ENCODE measurements at regions not wholly inside any gene's neighbourhood (a gene's known extent, or its start where the extent isn't known, plus 50 kb on each side); places are given as distances from the start of the nearest gene placed in this dataset.

DNA sequence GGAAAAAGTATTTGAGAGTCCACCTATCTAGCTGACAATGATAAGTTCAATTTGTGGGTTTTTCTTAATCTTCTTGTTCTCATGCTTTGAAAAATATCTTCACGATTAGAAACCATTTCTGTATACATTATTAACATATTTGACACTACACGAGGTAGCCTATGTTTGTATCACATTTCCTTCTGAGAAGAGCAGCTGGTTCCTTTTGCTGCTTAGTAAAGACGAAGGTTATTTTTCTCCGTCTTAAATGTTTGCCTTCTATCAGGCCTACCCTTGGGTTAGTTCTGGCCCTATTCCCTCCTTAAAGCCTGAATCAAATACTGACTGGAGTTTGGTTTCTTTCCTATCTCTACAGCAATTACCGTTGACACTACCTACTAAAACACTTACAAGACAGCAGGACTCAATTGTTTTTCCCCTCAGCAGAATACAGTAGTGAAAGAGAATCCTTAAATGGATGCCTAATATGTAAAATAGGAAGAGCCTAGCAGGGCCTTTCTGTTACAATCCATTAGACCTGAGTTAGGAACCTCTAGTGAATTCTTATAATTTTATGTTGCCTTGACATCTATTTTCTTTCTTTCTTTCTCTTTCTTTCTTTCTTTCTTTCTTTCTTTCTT is 790.4 kb downstream of the EPHA4 start:
- no peak for TF ChIP-seq ZBTB20 (CRISPR knock-in tag; IDR thresholded peaks at IDR 0.05; ENCODE audit: borderline replicate concordance, low read depth)
- TF ChIP-seq PHF8 (CRISPR knock-in tag; IDR thresholded peaks at IDR 0.05): no peak
- no peak for TF ChIP-seq TAF1 (CRISPR knock-in tag; IDR thresholded peaks at IDR 0.05)
- no peak for TF ChIP-seq ARHGAP35 (CRISPR knock-in tag; IDR thresholded peaks at IDR 0.05; ENCODE audit: borderline replicate concordance)
- TF ChIP-seq, protein P1, sequence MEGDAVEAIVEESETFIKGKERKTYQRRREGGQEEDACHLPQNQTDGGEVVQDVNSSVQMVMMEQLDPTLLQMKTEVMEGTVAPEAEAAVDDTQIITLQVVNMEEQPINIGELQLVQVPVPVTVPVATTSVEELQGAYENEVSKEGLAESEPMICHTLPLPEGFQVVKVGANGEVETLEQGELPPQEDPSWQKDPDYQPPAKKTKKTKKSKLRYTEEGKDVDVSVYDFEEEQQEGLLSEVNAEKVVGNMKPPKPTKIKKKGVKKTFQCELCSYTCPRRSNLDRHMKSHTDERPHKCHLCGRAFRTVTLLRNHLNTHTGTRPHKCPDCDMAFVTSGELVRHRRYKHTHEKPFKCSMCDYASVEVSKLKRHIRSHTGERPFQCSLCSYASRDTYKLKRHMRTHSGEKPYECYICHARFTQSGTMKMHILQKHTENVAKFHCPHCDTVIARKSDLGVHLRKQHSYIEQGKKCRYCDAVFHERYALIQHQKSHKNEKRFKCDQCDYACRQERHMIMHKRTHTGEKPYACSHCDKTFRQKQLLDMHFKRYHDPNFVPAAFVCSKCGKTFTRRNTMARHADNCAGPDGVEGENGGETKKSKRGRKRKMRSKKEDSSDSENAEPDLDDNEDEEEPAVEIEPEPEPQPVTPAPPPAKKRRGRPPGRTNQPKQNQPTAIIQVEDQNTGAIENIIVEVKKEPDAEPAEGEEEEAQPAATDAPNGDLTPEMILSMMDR (CRISPR knock-in tag; IDR thresholded peaks at IDR 0.05): no peak
- TF ChIP-seq XRCC5 (optimal IDR thresholded peaks at IDR 0.05; ENCODE audit: low read length): no peak
- TF ChIP-seq ZNF256 (CRISPR knock-in tag; conservative IDR thresholded peaks at IDR 0.05): no peak
- TF ChIP-seq, protein P2, sequence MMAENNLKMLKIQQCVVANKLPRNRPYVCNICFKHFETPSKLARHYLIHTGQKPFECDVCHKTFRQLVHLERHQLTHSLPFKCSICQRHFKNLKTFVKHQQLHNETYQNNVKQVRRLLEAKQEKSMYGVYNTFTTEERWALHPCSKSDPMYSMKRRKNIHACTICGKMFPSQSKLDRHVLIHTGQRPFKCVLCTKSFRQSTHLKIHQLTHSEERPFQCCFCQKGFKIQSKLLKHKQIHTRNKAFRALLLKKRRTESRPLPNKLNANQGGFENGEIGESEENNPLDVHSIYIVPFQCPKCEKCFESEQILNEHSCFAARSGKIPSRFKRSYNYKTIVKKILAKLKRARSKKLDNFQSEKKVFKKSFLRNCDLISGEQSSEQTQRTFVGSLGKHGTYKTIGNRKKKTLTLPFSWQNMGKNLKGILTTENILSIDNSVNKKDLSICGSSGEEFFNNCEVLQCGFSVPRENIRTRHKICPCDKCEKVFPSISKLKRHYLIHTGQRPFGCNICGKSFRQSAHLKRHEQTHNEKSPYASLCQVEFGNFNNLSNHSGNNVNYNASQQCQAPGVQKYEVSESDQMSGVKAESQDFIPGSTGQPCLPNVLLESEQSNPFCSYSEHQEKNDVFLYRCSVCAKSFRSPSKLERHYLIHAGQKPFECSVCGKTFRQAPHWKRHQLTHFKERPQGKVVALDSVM (CRISPR knock-in tag; IDR thresholded peaks at IDR 0.05): no peak
- no peak for TF ChIP-seq GABPA (IDR thresholded peaks at IDR 0.05; ENCODE audit: low read depth, low read length)
- no peak for TF ChIP-seq GABPA (CRISPR knock-in tag; IDR thresholded peaks at IDR 0.05; ENCODE audit: low read depth)
- no peak for TF ChIP-seq SP1 (IDR thresholded peaks at IDR 0.05)
- TF ChIP-seq SP1 (CRISPR knock-in tag; IDR thresholded peaks at IDR 0.05): no peak
